ENCODE measurements at regions not wholly inside any gene's neighbourhood (a gene's known extent, or its start where the extent isn't known, plus 50 kb on each side); places are given as distances from the start of the nearest gene placed in this dataset.
"Not testable (repeated sequence)": the region's sequence is repeated elsewhere in the genome, so short reads cannot be mapped to it uniquely, and the experiment has no call there.

GRCh38 chr9:111271047-111271446, 59.0 kb downstream of the OR2K2 start:
- WGBS, 4 donors = 90 to 95% (median 93%) methylated on average over 2 of the region's 2 CpGs
- no peak for DNase-seq
- no peak overlapping the region for H3K4me3 ChIP-seq
- peaks cover 0 to under 1% (median 0%) of the 10 kb centered on the region in 12 donors for H3K4me1 ChIP-seq
- no peaks in the 10 kb centered on the region for H3K36me3 ChIP-seq
- H3K27me3 ChIP-seq = no peaks in the 10 kb centered on the region
- intact Hi-C loops (cut with DNase I) = no loop called here
- H3K9me3 ChIP-seq = peaks cover 0 to 2% (median 0%) of the 10 kb centered on the region in 12 donors
- no peak for TF ChIP-seq CTCF (IDR thresholded peaks at IDR 0.05)
- TF ChIP-seq POLR2A (IDR thresholded peaks at IDR 0.05) = no peak
- no peak for ATAC-seq
- H3K27ac ChIP-seq = no peak overlapping the region

GRCh38 chr9:111266024-111266423, 64.0 kb downstream of the OR2K2 start:
- intact Hi-C loops (cut with DNase I); DNase-seq: not testable (repeated sequence)

GRCh38 chr9:111263116-111263515, 66.9 kb downstream of the OR2K2 start:
- no peaks in the 10 kb centered on the region for H3K4me1 ChIP-seq
- H3K27me3 ChIP-seq = no peaks in the 10 kb centered on the region
- no peak overlapping the region for H3K27ac ChIP-seq
- no peak for TF ChIP-seq POLR2A (IDR thresholded peaks at IDR 0.05)
- ATAC-seq (no peak), DNase-seq (no peak)
- H3K36me3 ChIP-seq = no peaks in the 10 kb centered on the region
- intact Hi-C loops (cut with DNase I) = no loop called here
- H3K4me3 ChIP-seq = no peak overlapping the region
- H3K9me3 ChIP-seq = peaks cover 0 to 9% (median 0%) of the 10 kb centered on the region in 12 donors
- 46 to 64% (median 62%) methylated on average over 7 of the region's 7 CpGs for WGBS, 4 donors

More at GRCh38 chr9:111266024-111266423, 64.0 kb downstream of the OR2K2 start:
- WGBS, 4 donors = 83 to 91% (median 89%) methylated on average over 5 of the region's 5 CpGs
- not testable (repeated sequence) for H3K27me3 ChIP-seq, ATAC-seq, H3K9me3 ChIP-seq, H3K27ac ChIP-seq, H3K4me1 ChIP-seq, H3K4me3 ChIP-seq, H3K36me3 ChIP-seq

GRCh38 chr9:111258875-111259271, 71.2 kb downstream of the OR2K2 start:
- intact Hi-C loops (cut with DNase I) = no loop called here
- DNase-seq (no peak), ATAC-seq (no peak)
- H3K9me3 ChIP-seq = no peaks in the 10 kb centered on the region
- TF ChIP-seq POLR2A (IDR thresholded peaks at IDR 0.05) = no peak
- no peak for TF ChIP-seq CTCF (IDR thresholded peaks at IDR 0.05)
- H3K27me3 ChIP-seq = no peaks in the 10 kb centered on the region
- 78 to 89% (median 81%) methylated on average over 1 of the region's 1 CpG for WGBS, 4 donors
- peaks cover 0 to 4% (median 0%) of the 10 kb centered on the region in 12 donors for H3K4me1 ChIP-seq
- H3K36me3 ChIP-seq = no peaks in the 10 kb centered on the region
- no peak overlapping the region for H3K27ac ChIP-seq
- no peak overlapping the region for H3K4me3 ChIP-seq

GRCh38 chr9:111258209-111258874, 71.7 kb downstream of the OR2K2 start:
- intact Hi-C loops (cut with DNase I) = no loop called here
- no peaks in the 10 kb centered on the region for H3K27me3 ChIP-seq
- H3K36me3 ChIP-seq = no peaks in the 10 kb centered on the region
- ATAC-seq (no peak), DNase-seq (no peak)
- no peaks in the 10 kb centered on the region for H3K9me3 ChIP-seq
- WGBS, 4 donors = 46 to 69% (median 57%) methylated on average over 1 of the region's 1 CpG
- H3K4me1 ChIP-seq = peaks cover 0 to 4% (median 0%) of the 10 kb centered on the region in 12 donors
- TF ChIP-seq POLR2A (IDR thresholded peaks at IDR 0.05) = no peak
- no peak for TF ChIP-seq CTCF (IDR thresholded peaks at IDR 0.05)
- no peak overlapping the region for H3K4me3 ChIP-seq
- H3K27ac ChIP-seq = no peak overlapping the region
